ENCODE measurements at regions not wholly inside any gene's neighbourhood (a gene's known extent, or its start where the extent isn't known, plus 50 kb on each side); places are given as distances from the start of the nearest gene placed in this dataset.
"Not testable (repeated sequence)": the region's sequence is repeated elsewhere in the genome, so short reads cannot be mapped to it uniquely, and the experiment has no call there.

- Mint-ChIP-seq H3K27me3 (no peaks in the 10 kb centered on the region), H3K27ac (no peak overlapping the region)
- ATAC-seq = no peak
Measured at GRCh38 chr5:56640763-56641406, 174.5 kb upstream of the MAP3K1 start.

GRCh38 chr5:56639476-56639875 lies 175.9 kb upstream of the MAP3K1 start:
- H3K27ac Mint-ChIP-seq = no peak overlapping the region
- no peak for ATAC-seq
- H3K9me3 Mint-ChIP-seq = no peaks in the 10 kb centered on the region
- DNase-seq = no peak
- H3K27me3 Mint-ChIP-seq = no peaks in the 10 kb centered on the region
- H3K4me3 Mint-ChIP-seq = no peak overlapping the region
- H3K4me1 Mint-ChIP-seq = peaks cover 10% of the 10 kb centered on the region
- H3K36me3 Mint-ChIP-seq (ENCODE audit: low read depth) = no peaks in the 10 kb centered on the region

More at GRCh38 chr5:56640763-56641406, 174.5 kb upstream of the MAP3K1 start:
- peaks cover 10% of the 10 kb centered on the region for H3K4me1 Mint-ChIP-seq
- H3K36me3 Mint-ChIP-seq (ENCODE audit: low read depth) = no peaks in the 10 kb centered on the region
- no peak for DNase-seq
- H3K4me3 Mint-ChIP-seq = no peak overlapping the region
- no peaks in the 10 kb centered on the region for H3K9me3 Mint-ChIP-seq

GRCh38 chr5:56638768-56639238 lies 176.5 kb upstream of the MAP3K1 start:
- DNase-seq (no peak), ATAC-seq (no peak)
- Mint-ChIP-seq H3K4me3 (no peak overlapping the region), H3K9me3 (no peaks in the 10 kb centered on the region), H3K27ac (no peak overlapping the region), H3K27me3 (no peaks in the 10 kb centered on the region), H3K4me1 (peaks cover 10% of the 10 kb centered on the region), H3K36me3 (ENCODE audit: low read depth) (no peaks in the 10 kb centered on the region)

- no peaks in the 10 kb centered on the region for H3K36me3 Mint-ChIP-seq (ENCODE audit: low read depth)
- H3K9me3 Mint-ChIP-seq = no peaks in the 10 kb centered on the region
- no peak overlapping the region for H3K27ac Mint-ChIP-seq
- H3K4me3 Mint-ChIP-seq = no peak overlapping the region
- no peaks in the 10 kb centered on the region for H3K27me3 Mint-ChIP-seq
- ATAC-seq (no peak), DNase-seq (no peak)
- H3K4me1 Mint-ChIP-seq = peaks cover 10% of the 10 kb centered on the region
Measured at GRCh38 chr5:56638061-56638621, 177.2 kb upstream of the MAP3K1 start.

GRCh38 chr5:56637321-56637920 lies 177.9 kb upstream of the MAP3K1 start:
- H3K27me3 Mint-ChIP-seq = no peaks in the 10 kb centered on the region
- ATAC-seq = no peak
- H3K27ac Mint-ChIP-seq = no peak overlapping the region
- no peak overlapping the region for H3K4me3 Mint-ChIP-seq
- H3K9me3 Mint-ChIP-seq = no peaks in the 10 kb centered on the region
- peaks cover 10% of the 10 kb centered on the region for H3K4me1 Mint-ChIP-seq
- no peak for DNase-seq
- H3K36me3 Mint-ChIP-seq (ENCODE audit: low read depth) = no peaks in the 10 kb centered on the region

- H3K36me3 Mint-ChIP-seq (ENCODE audit: low read depth) = peaks cover 2% of the 10 kb centered on the region
- no peak overlapping the region for H3K4me3 Mint-ChIP-seq
- DNase-seq (no peak), ATAC-seq (no peak)
- no peak overlapping the region for H3K27ac Mint-ChIP-seq
- H3K4me1 Mint-ChIP-seq = peaks cover 4% of the 10 kb centered on the region
- no peaks in the 10 kb centered on the region for H3K27me3 Mint-ChIP-seq
- peaks cover 6% of the 10 kb centered on the region for H3K9me3 Mint-ChIP-seq
Measured at GRCh38 chr5:56633950-56634349, 181.4 kb upstream of the MAP3K1 start.

GRCh38 chr5:56632939-56633338 lies 182.4 kb upstream of the MAP3K1 start:
- Mint-ChIP-seq H3K36me3 (ENCODE audit: low read depth) (peaks cover 2% of the 10 kb centered on the region), H3K27me3 (no peaks in the 10 kb centered on the region)
- no peak for ATAC-seq

GRCh38 chr5:56632199-56632598 lies 183.2 kb upstream of the MAP3K1 start:
- H3K4me1 Mint-ChIP-seq = no peaks in the 10 kb centered on the region
- no peak overlapping the region for H3K27ac Mint-ChIP-seq
- no peak overlapping the region for H3K4me3 Mint-ChIP-seq
- no peaks in the 10 kb centered on the region for H3K27me3 Mint-ChIP-seq
- ATAC-seq (no peak), DNase-seq (no peak)
- H3K36me3 Mint-ChIP-seq (ENCODE audit: low read depth) = peaks cover 2% of the 10 kb centered on the region
- peaks cover 13% of the 10 kb centered on the region for H3K9me3 Mint-ChIP-seq

More at GRCh38 chr5:56632939-56633338, 182.4 kb upstream of the MAP3K1 start:
- H3K4me1 Mint-ChIP-seq = no peaks in the 10 kb centered on the region
- DNase-seq = no peak
- H3K27ac Mint-ChIP-seq = no peak overlapping the region
- peaks cover 8% of the 10 kb centered on the region for H3K9me3 Mint-ChIP-seq
- H3K4me3 Mint-ChIP-seq = no peak overlapping the region

- DNase-seq (no peak), ATAC-seq (no peak)
- no peak overlapping the region for H3K27ac Mint-ChIP-seq
- H3K27me3 Mint-ChIP-seq = no peaks in the 10 kb centered on the region
- H3K9me3 Mint-ChIP-seq = peaks cover 18% of the 10 kb centered on the region
- H3K4me1 Mint-ChIP-seq = no peaks in the 10 kb centered on the region
- peaks cover 2% of the 10 kb centered on the region for H3K36me3 Mint-ChIP-seq (ENCODE audit: low read depth)
- H3K4me3 Mint-ChIP-seq = no peak overlapping the region
Measured at GRCh38 chr5:56631719-56632118, 183.6 kb upstream of the MAP3K1 start.

- ATAC-seq; H3K27ac Mint-ChIP-seq; H3K36me3 Mint-ChIP-seq (ENCODE audit: low read depth); H3K4me1 Mint-ChIP-seq; H3K4me3 Mint-ChIP-seq; H3K27me3 Mint-ChIP-seq; DNase-seq: not testable (repeated sequence)
- peaks cover 23% of the 10 kb centered on the region for H3K9me3 Mint-ChIP-seq
Measured at GRCh38 chr5:56628616-56629015, 186.7 kb upstream of the MAP3K1 start.

- Mint-ChIP-seq H3K27me3 (no peaks in the 10 kb centered on the region), H3K27ac (no peak overlapping the region), H3K4me3 (no peak overlapping the region), H3K9me3 (peaks cover 35% of the 10 kb centered on the region), H3K4me1 (no peaks in the 10 kb centered on the region), H3K36me3 (ENCODE audit: low read depth) (peaks cover 2% of the 10 kb centered on the region)
- DNase-seq (no peak), ATAC-seq (no peak)
Measured at GRCh38 chr5:56625541-56625940, 189.8 kb upstream of the MAP3K1 start.

GRCh38 chr5:56624751-56625150 lies 190.6 kb upstream of the MAP3K1 start:
- Mint-ChIP-seq H3K27me3 (no peaks in the 10 kb centered on the region), H3K4me3 (no peak overlapping the region), H3K27ac (no peak overlapping the region), H3K9me3 (peaks cover 32% of the 10 kb centered on the region), H3K36me3 (ENCODE audit: low read depth) (peaks cover under 1% of the 10 kb centered on the region), H3K4me1 (no peaks in the 10 kb centered on the region)
- ATAC-seq = no peak
- no peak for DNase-seq

GRCh38 chr5:56622141-56622540 lies 193.2 kb upstream of the MAP3K1 start:
- Mint-ChIP-seq H3K4me3 (no peak overlapping the region), H3K4me1 (no peaks in the 10 kb centered on the region), H3K9me3 (peaks cover 26% of the 10 kb centered on the region), H3K27me3 (no peaks in the 10 kb centered on the region), H3K36me3 (ENCODE audit: low read depth) (no peaks in the 10 kb centered on the region), H3K27ac (no peak overlapping the region)
- ATAC-seq = no peak
- DNase-seq = no peak

GRCh38 chr5:56620903-56621677 lies 194.3 kb upstream of the MAP3K1 start:
- Mint-ChIP-seq H3K9me3 (peaks cover 16% of the 10 kb centered on the region), H3K4me3 (no peak overlapping the region), H3K27ac (no peak overlapping the region), H3K27me3 (no peaks in the 10 kb centered on the region), H3K36me3 (ENCODE audit: low read depth) (no peaks in the 10 kb centered on the region), H3K4me1 (peaks cover 5% of the 10 kb centered on the region)
- ATAC-seq (no peak), DNase-seq (no peak)

GRCh38 chr5:56617998-56618397 lies 197.4 kb upstream of the MAP3K1 start:
- ATAC-seq = no peak
- no peaks in the 10 kb centered on the region for H3K27me3 Mint-ChIP-seq
- H3K4me3 Mint-ChIP-seq = no peak overlapping the region
- no peak overlapping the region for H3K27ac Mint-ChIP-seq
- peaks cover 31% of the 10 kb centered on the region for H3K4me1 Mint-ChIP-seq
- peaks cover 16% of the 10 kb centered on the region for H3K9me3 Mint-ChIP-seq
- no peak for DNase-seq
- no peaks in the 10 kb centered on the region for H3K36me3 Mint-ChIP-seq (ENCODE audit: low read depth)

Data from activated naive CD8-positive, alpha-beta T cell treated with anti-CD3 and anti-CD28 coated beads, Interleukin-2, amount 50 U/mL, for 24 hours (primary cell).